H1 (cell line): ENCODE measurements at regions not wholly inside any gene's neighbourhood (a gene's known extent, or its start where the extent isn't known, plus 50 kb on each side); places are given as distances from the start of the nearest gene placed in this dataset.

Source experiments
- CTCF ChIA-PET: fragments of 300-600 bp; sonication (Branson Sonifier 250); formaldehyde crosslinking; loops from one replicate; lab custom pipeline; 2021; ENCODE audit not compliant: partially characterized antibody; lab: Charles Lee
- POLR2A ChIA-PET: fragments of 300-600 bp; sonication (Branson Sonifier 250); formaldehyde crosslinking; loops from one replicate; lab custom pipeline; 2021; ENCODE audit warnings: inconsistent platforms; ENCODE audit not compliant: partially characterized antibody; lab: Charles Lee
- DNase-seq, 2 experiments: peaks; one replicate each; pipeline versions ENCODE4 v3.0.0 to v3.0.0-alpha.2; 2010 to 2022; ENCODE audit warnings: low spot score in 2 of 2, low read depth in 1 of 2, mixed read lengths in 1 of 2
- FAIRE-seq: peaks from 2 replicates; lab custom pipeline; 2011; peaks lifted over from hg19 to GRCh38; lab: Jason Lieb, UNC
- H2AFZ ChIP-seq: 2 replicates; pipeline ENCODE4 v1.8.1; 2012; ENCODE audit warnings: low read length, inconsistent platforms
- H2AK5ac ChIP-seq: 2 replicates; pipeline ENCODE4 v1.6.1; 2013; ENCODE audit warnings: low read depth, low read length
- H2BK120ac ChIP-seq: replicated peaks from 2 replicates; pipeline ENCODE3; 2013; ENCODE audit warnings: low read depth, low read length, inconsistent platforms
- H2BK12ac ChIP-seq: 2 replicates; pipeline ENCODE4 v1.6.1; 2013; ENCODE audit warnings: low read depth, low read length
- H2BK15ac ChIP-seq: 2 replicates; pipeline ENCODE4 v1.6.1; 2013; ENCODE audit warnings: low read length
- H2BK20ac ChIP-seq: 2 replicates; pipeline ENCODE4 v1.6.1; 2013; ENCODE audit warnings: low read length
- H2BK5ac ChIP-seq: 2 replicates; pipeline ENCODE4 v1.6.1; 2013; ENCODE audit warnings: low read depth, low read length
- H3K14ac ChIP-seq: 2 replicates; pipeline ENCODE4 v1.6.1; 2013; ENCODE audit warnings: inconsistent platforms; ENCODE audit not compliant: insufficient read length
- H3K18ac ChIP-seq: 2 replicates; pipeline ENCODE4 v1.6.1; 2013; ENCODE audit warnings: low read length; ENCODE audit errors: extremely low read depth
- H3K23ac ChIP-seq: 2 replicates; pipeline ENCODE4 v1.6.1; 2013; ENCODE audit warnings: inconsistent platforms; ENCODE audit not compliant: insufficient read length
- H3K23me2 ChIP-seq: 2 replicates; pipeline ENCODE4 v1.6.1; 2013; ENCODE audit warnings: low read depth, low read length
- H3K27ac ChIP-seq: 2 replicates; pipeline ENCODE4 v1.6.1; 2011; ENCODE audit warnings: low read depth, low read length, inconsistent platforms
- H3K27me3 ChIP-seq, 4 experiments: replicated peaks in 1 of 4; 1 replicate in 1 of 4; 2 replicates in 3 of 4; pipeline versions ENCODE4 v1.6.1 to v1.8.1; 2011 to 2013; ENCODE audit warnings: low read length in 3 of 4, mild to moderate bottlenecking in 3 of 4, inconsistent platforms in 2 of 4, mixed read lengths in 2 of 4, moderate library complexity in 1 of 4; ENCODE audit not compliant: control insufficient read depth in 3 of 4, insufficient read depth in 3 of 4; ENCODE audit errors: extremely low read depth in 1 of 4
- H3K36me3 ChIP-seq, 4 experiments: 2 replicates each; pipeline versions ENCODE4 v1.6.1 to v1.8.1; 2011 to 2013; ENCODE audit warnings: mild to moderate bottlenecking in 4 of 4, low read length in 3 of 4, moderate library complexity in 2 of 4, control low read depth in 1 of 4, inconsistent platforms in 1 of 4; ENCODE audit not compliant: insufficient read depth in 4 of 4, control insufficient read depth in 2 of 4
- H3K4ac ChIP-seq: replicated peaks from 2 replicates; pipeline ENCODE3; 2013; ENCODE audit warnings: low read length, low read depth, mixed read lengths, inconsistent platforms; ENCODE audit not compliant: insufficient read length
- H3K4me1 ChIP-seq, 4 experiments: replicated peaks in 1 of 4; 1 replicate in 1 of 4; 2 replicates in 3 of 4; pipeline versions ENCODE4 v1.6.1 to v1.8.1; 2011 to 2013; ENCODE audit warnings: low read length in 3 of 4, inconsistent platforms in 2 of 4, mixed read lengths in 1 of 4; ENCODE audit not compliant: insufficient read depth in 4 of 4, control insufficient read depth in 3 of 4
- H3K4me2 ChIP-seq, 2 experiments: 2 replicates each; pipeline versions ENCODE4 v1.6.1 to v1.8.1; 2011 to 2013; ENCODE audit warnings: low read depth in 2 of 2, low read length in 2 of 2, control low read depth in 1 of 2, inconsistent platforms in 1 of 2, mild to moderate bottlenecking in 1 of 2; ENCODE audit not compliant: insufficient read depth in 1 of 2
- H3K4me3 ChIP-seq, 4 experiments: fragments of 200-600, 300-600 bp in 1 of 4; sonication (generic), shearing (Covaris generic), sonication (Bioruptor Twin) in 1 of 4; 2 replicates each; pipeline versions ENCODE4 v1.5.1 to v1.8.1; 2011 to 2016; ENCODE audit warnings: low read length in 4 of 4, low read depth in 3 of 4, control low read depth in 2 of 4, inconsistent platforms in 2 of 4, mild to moderate bottlenecking in 2 of 4, mixed read lengths in 1 of 4, moderate library complexity in 1 of 4; ENCODE audit not compliant: insufficient read depth in 2 of 4; ENCODE audit errors: extremely low read depth in 1 of 4
- H3K56ac ChIP-seq: replicated peaks from 2 replicates; pipeline ENCODE3; 2013; ENCODE audit warnings: low read depth, mild to moderate bottlenecking, mixed read lengths, low read length, inconsistent platforms; ENCODE audit not compliant: insufficient read length
- H3K79me1 ChIP-seq: 2 replicates; pipeline ENCODE4 v1.6.1; 2013; ENCODE audit warnings: low read depth, low read length, control low read depth
- H3K79me2 ChIP-seq, 2 experiments: 2 replicates each; pipeline versions ENCODE4 v1.6.1 to v1.8.1; 2012 to 2013; ENCODE audit warnings: low read length in 2 of 2, mild to moderate bottlenecking in 2 of 2, inconsistent platforms in 1 of 2; ENCODE audit not compliant: insufficient read depth in 2 of 2, control insufficient read depth in 1 of 2
- H3K9ac ChIP-seq, 4 experiments: replicated peaks in 1 of 4; 1 replicate in 1 of 4; 2 replicates in 3 of 4; pipeline versions ENCODE4 v1.6.1 to v1.8.1; 2011 to 2013; ENCODE audit warnings: low read depth in 3 of 4, low read length in 3 of 4, control low read depth in 2 of 4, mild to moderate bottlenecking in 2 of 4, moderate library complexity in 2 of 4, inconsistent platforms in 1 of 4; ENCODE audit errors: extremely low read depth in 1 of 4
- H3K9me3 ChIP-seq, 2 experiments: 2 replicates each; pipeline versions ENCODE4 v1.6.1 to v1.8.1; 2012 to 2013; ENCODE audit warnings: mild to moderate bottlenecking in 2 of 2, moderate library complexity in 2 of 2, control low read depth in 1 of 2, inconsistent platforms in 1 of 2, low read depth in 1 of 2, low read length in 1 of 2, mixed read lengths in 1 of 2; ENCODE audit not compliant: insufficient read depth in 2 of 2
- H4K20me1 ChIP-seq, 2 experiments: replicated peaks in 1 of 2; 2 replicates each; pipeline versions ENCODE3 to v1.8.1; 2011 to 2013; ENCODE audit warnings: inconsistent platforms in 2 of 2, low read length in 2 of 2, mild to moderate bottlenecking in 1 of 2; ENCODE audit not compliant: insufficient read depth in 2 of 2, control insufficient read depth in 1 of 2
- H4K5ac ChIP-seq: 2 replicates; pipeline ENCODE4 v1.6.1; 2013; ENCODE audit warnings: low read length, low read depth, mixed read lengths, inconsistent platforms; ENCODE audit not compliant: insufficient read length
- H4K8ac ChIP-seq: 2 replicates; pipeline ENCODE4 v1.8.0; 2013; ENCODE audit warnings: mild to moderate bottlenecking, moderate library complexity, low read length, inconsistent platforms; ENCODE audit not compliant: insufficient read depth; ENCODE audit errors: extremely low read depth
- H4K91ac ChIP-seq: replicated peaks from 2 replicates; pipeline ENCODE3; 2013; ENCODE audit warnings: low read length, mixed read lengths, inconsistent platforms; ENCODE audit not compliant: insufficient read length
- ASH2L ChIP-seq: fragments of 200-600, 300-600 bp; sonication (generic); IDR thresholded peaks from one replicate; pipeline ENCODE4 v1.7.1; 2017; ENCODE audit warnings: low read length
- EP300 ChIP-seq, 2 experiments: IDR thresholded peaks; 1 replicate in 1 of 2; 2 replicates in 1 of 2; pipeline ENCODE4 v1.6.1; 2011 to 2012; ENCODE audit warnings: low read depth in 2 of 2, low read length in 2 of 2, mild to moderate bottlenecking in 2 of 2, borderline replicate concordance in 1 of 2, inconsistent platforms in 1 of 2, moderate library complexity in 1 of 2
- MAFK ChIP-seq: IDR thresholded peaks from 2 replicates; pipeline ENCODE4 v1.6.1; 2012; ENCODE audit warnings: low read depth, mild to moderate bottlenecking, improper control_type of control experiment, low read length
- NRF1 ChIP-seq: IDR thresholded peaks from 2 replicates; pipeline ENCODE4 v1.6.1; 2011; ENCODE audit warnings: mild to moderate bottlenecking, low read depth, low read length, improper control_type of control experiment
- RXRA ChIP-seq: IDR thresholded peaks from 2 replicates; pipeline ENCODE4 v1.6.1; 2011; ENCODE audit warnings: low read depth, mild to moderate bottlenecking, low read length, moderate library complexity; ENCODE audit not compliant: insufficient read depth
- SP1 ChIP-seq: IDR thresholded peaks from 2 replicates; pipeline ENCODE4 v1.6.1; 2011; ENCODE audit warnings: low read depth, low read length
- TAF7 ChIP-seq: optimal IDR thresholded peaks from 2 replicates; pipeline ENCODE3; 2011; ENCODE audit warnings: low read depth, mild to moderate bottlenecking, inconsistent platforms, low read length, moderate library complexity, borderline replicate concordance
- YY1 ChIP-seq: IDR thresholded peaks from 2 replicates; pipeline ENCODE4 v1.6.1; 2011; ENCODE audit warnings: low read depth, mild to moderate bottlenecking, low read length
- WGBS, 2 experiments: shearing (Covaris generic) in 1 of 2; methylation state at CpG; one replicate each; pipeline versions ENCODE4 v1.1.6 to v1.1.7; 2013 to 2015; ENCODE audit warnings: low lambda C conversion rate in 2 of 2, mixed read lengths in 2 of 2, inconsistent platforms in 1 of 2, low coverage in 1 of 2, missing lambda C conversion rate in 1 of 2; ENCODE audit not compliant: insufficient replicate concordance in 2 of 2, insufficient coverage in 1 of 2, insufficient read length in 1 of 2; ENCODE audit errors: extremely low coverage in 1 of 2, missing lambda C conversion rate in 1 of 2; 5-methylcytosine and 5-hydroxymethylcytosine counted together

- Histone ChIP-seq H3K27ac (no peak overlapping the region), H3K23me2 (no peaks in the 10 kb centered on the region; the same call in 1 of the 2 replicates), H3K23ac (no peak overlapping the region), H3K56ac (no peak overlapping the region), H2AK5ac (no peak overlapping the region), H3K14ac (no peak overlapping the region), H3K36me3 (no peaks in the 10 kb centered on the region), H2BK20ac (no peak overlapping the region), H3K27me3 (no peaks in the 10 kb centered on the region), H3K4me1 (no peaks in the 10 kb centered on the region), H3K79me1 (no peaks in the 10 kb centered on the region), H3K9ac (no peak overlapping the region), H4K91ac (no peak overlapping the region), H2AFZ (no peak overlapping the region), H4K5ac (no peak overlapping the region), H3K4me3 (no peak overlapping the region), H4K8ac (no peak overlapping the region), H3K79me2 (no peaks in the 10 kb centered on the region), H2BK120ac (no peak overlapping the region), H3K9me3 (no peaks in the 10 kb centered on the region), H3K18ac (no peak overlapping the region), H2BK5ac (no peak overlapping the region), H3K4ac (no peak overlapping the region), H2BK12ac (no peak overlapping the region), H2BK15ac (no peak overlapping the region), H4K20me1 (no peaks in the 10 kb centered on the region), H3K4me2 (no peak overlapping the region)
- FAIRE-seq (no peak), DNase-seq (no peak)
- WGBS, 2 experiments = 95% methylated on average over 3 of the region's 3 CpGs; no CpG with 5 or more reads in 1 of the 2 experiments
- CTCF ChIA-PET = interaction anchor here (1.6 kb wide), 1 partner anchor 34 kb away, joined by 3 read pairs; no protein-coding TSS in a partner anchor
- no peak for TF ChIP-seq RXRA
- TF ChIP-seq YY1 = no peak
- TF ChIP-seq MAFK = no peak
- no peak for TF ChIP-seq SP1
- TF ChIP-seq TAF7 = no peak
- no peak for TF ChIP-seq EP300 (IDR thresholded peaks at IDR 0.05; ENCODE audit: borderline replicate concordance in 1 of 2, low read depth in 2 of 2, low read length in 2 of 2)
- TF ChIP-seq NRF1 = no peak
- no peak for TF ChIP-seq ASH2L
- POLR2A ChIA-PET = no interaction called here
These were observed 596.3 kb downstream of the PYDC2 start for GRCh38 chr3:192057261-192057660.
